Esophagus muscularis mucosa (tissue), 4 donors: ENCODE measurements at regions not wholly inside any gene's neighbourhood (a gene's known extent, or its start where the extent isn't known, plus 50 kb on each side); places are given as distances from the start of the nearest gene placed in this dataset.

Source experiments
- DNase-seq: peaks from one replicate; pipeline ENCODE4 v3.0.0-alpha.2; 2017; ENCODE audit errors: extremely low spot score
- H3K27ac ChIP-seq, 4 donors: fragments of 200-600 bp; sonication (generic); replicated peaks in 1 of 4; 1 replicate in 3 of 4; 2 replicates in 1 of 4; pipeline ENCODE4 v1.5.1; 2016 to 2019; ENCODE audit warnings: mild to moderate bottlenecking in 1 of 4
- H3K27me3 ChIP-seq, 4 donors: fragments of 200-600 bp; sonication (generic); one replicate each; pipeline versions ENCODE4 v1.5.1 to v1.6.0; 2016 to 2019
- H3K36me3 ChIP-seq, 4 donors: fragments of 200-600 bp; sonication (generic); one replicate each; pipeline ENCODE4 v1.5.1; 2016 to 2019
- H3K4me1 ChIP-seq, 4 donors: fragments of 200-600 bp; sonication (generic); one replicate each; pipeline ENCODE4 v1.5.1; 2016 to 2019
- H3K4me3 ChIP-seq, 4 donors: fragments of 200-600 bp; sonication (generic); 1 replicate in 2 of 4; 2 replicates in 2 of 4; pipeline ENCODE4 v1.5.1; 2016 to 2019; ENCODE audit warnings: mild to moderate bottlenecking in 4 of 4, moderate library complexity in 1 of 4
- H3K9me3 ChIP-seq, 4 donors: fragments of 200-600 bp; sonication (generic); 1 replicate in 3 of 4; 2 replicates in 1 of 4; pipeline ENCODE4 v1.5.1; 2016 to 2019
- EP300 ChIP-seq: sonication (generic); formaldehyde crosslinking; IDR thresholded peaks from one replicate; pipeline ENCODE4 v1.6.1; 2017; ENCODE audit warnings: antibody characterized with exemption
- POLR2A ChIP-seq: fragments of 450-650 bp; IDR thresholded peaks from one replicate; pipeline ENCODE4 v1.6.1; 2017; ENCODE audit warnings: antibody characterized with exemption, moderate library complexity, mild to moderate bottlenecking, low read depth
- POLR2AphosphoS5 ChIP-seq, 2 donors: sonication (generic); formaldehyde crosslinking; IDR thresholded peaks; one replicate each; pipeline ENCODE4 v1.6.1; 2017; ENCODE audit warnings: antibody characterized with exemption in 2 of 2
- WGBS: methylation state at CpG from one replicate; pipeline ENCODE4 v1.1.5; 2018; 5-methylcytosine and 5-hydroxymethylcytosine counted together
- intact Hi-C: fragments of 100-400 bp; cut with DNase I; formaldehyde crosslinking; loops from one replicate; pipeline ENCODE4 v1.15.1; 2023
- TF ChIP-seq, protein P1 (sequence below), 3 experiments: fragments of 200-600 bp in 2 of 3; fragments of 450-650 bp in 1 of 3; sonication (generic) in 2 of 3; IDR thresholded peaks; one replicate each; pipeline ENCODE4 v1.5.1; 2017 to 2019; ENCODE audit warnings: antibody characterized with exemption in 3 of 3, mild to moderate bottlenecking in 2 of 3, moderate library complexity in 1 of 3

DNA sequence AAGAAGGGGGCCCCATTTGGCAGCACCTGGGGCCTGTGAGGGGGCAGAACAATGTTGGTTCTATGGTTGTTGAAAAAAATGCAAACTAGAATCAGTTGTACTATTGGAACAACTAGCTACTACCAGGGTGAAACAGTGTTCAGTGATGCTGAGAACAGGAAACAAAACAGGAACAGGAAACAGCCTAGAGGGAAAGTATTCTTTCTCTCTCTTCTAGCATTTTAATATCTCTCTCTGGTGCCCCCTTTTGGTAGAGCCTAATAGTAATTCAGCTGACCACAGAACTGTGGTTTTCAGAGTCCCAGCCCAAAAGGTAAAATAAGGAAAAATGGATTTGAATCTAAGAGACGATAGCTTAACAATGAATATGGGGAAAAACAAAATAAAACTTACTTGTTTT, 138.0 kb upstream of the KCNN2 start:
- 96% methylated on average over 1 of the region's 1 CpG for WGBS
- Histone ChIP-seq H3K4me1 (no peaks in the 10 kb centered on the region), H3K4me3 (no peak overlapping the region), H3K27me3 (no peaks in the 10 kb centered on the region), H3K9me3 (peaks cover 0 to 12% (median 0%) of the 10 kb centered on the region in 4 donors), H3K27ac (no peak overlapping the region), H3K36me3 (no peaks in the 10 kb centered on the region)
- intact Hi-C loops, result no loop called here
- no peak for DNase-seq
- TF ChIP-seq, protein P1, sequence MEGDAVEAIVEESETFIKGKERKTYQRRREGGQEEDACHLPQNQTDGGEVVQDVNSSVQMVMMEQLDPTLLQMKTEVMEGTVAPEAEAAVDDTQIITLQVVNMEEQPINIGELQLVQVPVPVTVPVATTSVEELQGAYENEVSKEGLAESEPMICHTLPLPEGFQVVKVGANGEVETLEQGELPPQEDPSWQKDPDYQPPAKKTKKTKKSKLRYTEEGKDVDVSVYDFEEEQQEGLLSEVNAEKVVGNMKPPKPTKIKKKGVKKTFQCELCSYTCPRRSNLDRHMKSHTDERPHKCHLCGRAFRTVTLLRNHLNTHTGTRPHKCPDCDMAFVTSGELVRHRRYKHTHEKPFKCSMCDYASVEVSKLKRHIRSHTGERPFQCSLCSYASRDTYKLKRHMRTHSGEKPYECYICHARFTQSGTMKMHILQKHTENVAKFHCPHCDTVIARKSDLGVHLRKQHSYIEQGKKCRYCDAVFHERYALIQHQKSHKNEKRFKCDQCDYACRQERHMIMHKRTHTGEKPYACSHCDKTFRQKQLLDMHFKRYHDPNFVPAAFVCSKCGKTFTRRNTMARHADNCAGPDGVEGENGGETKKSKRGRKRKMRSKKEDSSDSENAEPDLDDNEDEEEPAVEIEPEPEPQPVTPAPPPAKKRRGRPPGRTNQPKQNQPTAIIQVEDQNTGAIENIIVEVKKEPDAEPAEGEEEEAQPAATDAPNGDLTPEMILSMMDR (IDR thresholded peaks at IDR 0.05), result peak in 1 of 3 experiments; percentile 35
- no peak for TF ChIP-seq EP300

GRCh38 chr5:114237766-114238165, 124.1 kb upstream of the KCNN2 start:
- Histone ChIP-seq H3K36me3 (no peaks in the 10 kb centered on the region), H3K27ac (no peak overlapping the region), H3K4me3 (no peak overlapping the region), H3K27me3 (no peaks in the 10 kb centered on the region), H3K4me1 (peaks cover 0 to 3% (median 0%) of the 10 kb centered on the region in 4 donors), H3K9me3 (no peaks in the 10 kb centered on the region)
- DNase-seq, result no peak
- TF ChIP-seq EP300, result no peak
- WGBS, result 82% methylated on average over 5 of the region's 5 CpGs
- intact Hi-C loops, result no loop called here

DNA sequence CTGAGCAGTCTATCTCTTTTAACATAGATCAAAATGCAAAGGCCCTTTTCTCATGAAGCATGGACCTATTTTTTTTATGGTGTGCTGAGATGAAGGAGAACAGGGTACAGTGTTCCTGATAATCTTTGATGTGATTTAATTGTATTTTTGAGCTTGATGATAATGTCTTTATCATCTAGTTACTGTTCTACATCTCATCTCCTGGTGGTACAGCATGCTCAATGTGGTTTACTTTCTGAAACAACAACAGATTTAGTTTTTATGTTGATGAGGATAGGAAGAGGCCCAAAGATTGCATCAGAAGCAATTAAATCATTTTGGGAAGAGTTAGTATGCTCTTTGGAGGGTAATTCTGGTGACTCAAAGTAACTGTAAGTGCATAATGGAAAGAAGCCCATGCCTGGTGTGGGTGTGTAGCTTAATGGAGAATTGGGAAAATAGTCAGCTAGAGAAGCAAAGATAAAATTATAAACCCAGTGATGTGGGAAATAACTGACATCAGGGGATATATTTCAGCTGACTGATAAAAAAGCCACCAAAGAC, 123.0 kb upstream of the KCNN2 start:
- DNase-seq, result no peak
- no peaks in the 10 kb centered on the region for H3K27me3 ChIP-seq
- no peak overlapping the region for H3K4me3 ChIP-seq
- TF ChIP-seq POLR2AphosphoS5 (IDR thresholded peaks at IDR 0.05) (no peak), EP300 (no peak), POLR2A (no peak)
- TF ChIP-seq, protein P1 (IDR thresholded peaks at IDR 0.05), result no peak
- H3K27ac ChIP-seq, result no peak overlapping the region
- no peaks in the 10 kb centered on the region for H3K36me3 ChIP-seq
- H3K9me3 ChIP-seq, result no peaks in the 10 kb centered on the region
- intact Hi-C loops, result no loop called here
- H3K4me1 ChIP-seq, result peaks cover 0 to 3% (median 0%) of the 10 kb centered on the region in 4 donors

GRCh38 chr5:114243281-114243971, 118.4 kb upstream of the KCNN2 start:
- H3K36me3 ChIP-seq, result no peaks in the 10 kb centered on the region
- no peak overlapping the region for H3K27ac ChIP-seq
- H3K4me3 ChIP-seq, result no peak overlapping the region
- intact Hi-C loops, result no loop called here
- no peaks in the 10 kb centered on the region for H3K27me3 ChIP-seq
- TF ChIP-seq EP300 (no peak), POLR2A (no peak), POLR2AphosphoS5 (IDR thresholded peaks at IDR 0.05) (no peak)
- TF ChIP-seq, protein P1 (IDR thresholded peaks at IDR 0.05), result no peak
- H3K4me1 ChIP-seq, result peaks cover 0 to 6% (median 0%) of the 10 kb centered on the region in 4 donors
- WGBS, result 82% methylated on average over 8 of the region's 8 CpGs
- no peaks in the 10 kb centered on the region for H3K9me3 ChIP-seq
- DNase-seq, result no peak

- WGBS, result 50% methylated on average over 1 of the region's 1 CpG
- Histone ChIP-seq H3K27me3 (no peaks in the 10 kb centered on the region), H3K36me3 (no peaks in the 10 kb centered on the region), H3K27ac (no peak overlapping the region), H3K9me3 (no peaks in the 10 kb centered on the region), H3K4me3 (no peak overlapping the region), H3K4me1 (peaks cover 0 to 6% (median 0%) of the 10 kb centered on the region in 4 donors)
- TF ChIP-seq POLR2A (no peak), EP300 (no peak), POLR2AphosphoS5 (IDR thresholded peaks at IDR 0.05) (no peak)
- TF ChIP-seq, protein P1 (IDR thresholded peaks at IDR 0.05), result no peak
- no peak for DNase-seq
- intact Hi-C loops, result no loop called here
Measured at GRCh38 chr5:114243972-114244317, 117.9 kb upstream of the KCNN2 start.
